HEK293 (cell line): ENCODE measurements at regions not wholly inside any gene's neighbourhood (a gene's known extent, or its start where the extent isn't known, plus 50 kb on each side); places are given as distances from the start of the nearest gene placed in this dataset.

Experiments
- ZNF354C ChIP-seq: fragments of 450-650 bp; formaldehyde crosslinking; IDR thresholded peaks from 2 replicates; pipeline ENCODE4 v1.5.1; 2016; ENCODE audit warnings: missing biosample characterization, missing genetic modification characterization, low read depth, borderline replicate concordance
- ZNF747 ChIP-seq: fragments of 450-650 bp; formaldehyde crosslinking; IDR thresholded peaks from 2 replicates; pipeline ENCODE4 v1.5.1; 2016; ENCODE audit warnings: missing biosample characterization, missing genetic modification characterization
- TF ChIP-seq, protein P1 (sequence below): fragments of 450-650 bp; formaldehyde crosslinking; IDR thresholded peaks from 2 replicates; pipeline ENCODE4 v1.5.1; 2016; ENCODE audit warnings: missing biosample characterization, missing genetic modification characterization
- TF ChIP-seq, protein P2 (sequence below): fragments of 450-650 bp; formaldehyde crosslinking; IDR thresholded peaks from 2 replicates; pipeline ENCODE4 v1.5.1; 2016; ENCODE audit warnings: missing biosample characterization, missing genetic modification characterization

DNA sequence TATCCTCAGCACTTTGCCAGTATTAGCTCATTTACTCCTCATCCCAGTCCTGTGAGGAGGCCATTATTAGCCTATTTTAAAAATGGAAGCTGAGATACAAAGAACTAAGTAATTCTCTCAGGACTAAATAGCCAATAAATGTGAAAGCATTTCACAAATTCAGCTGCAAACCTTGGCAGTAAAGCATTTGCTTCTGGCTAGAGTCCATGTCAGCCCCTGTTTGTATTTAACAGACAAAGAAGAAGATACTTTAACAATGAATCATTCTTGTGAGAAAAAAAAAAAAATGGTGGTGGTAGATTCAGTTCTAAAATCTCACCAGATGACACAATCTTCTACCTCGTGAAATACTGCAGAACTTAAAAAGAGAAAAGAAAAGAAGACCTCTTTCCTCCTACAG lies 85.0 kb upstream of the CNTN6 start:
- TF ChIP-seq, protein P1, sequence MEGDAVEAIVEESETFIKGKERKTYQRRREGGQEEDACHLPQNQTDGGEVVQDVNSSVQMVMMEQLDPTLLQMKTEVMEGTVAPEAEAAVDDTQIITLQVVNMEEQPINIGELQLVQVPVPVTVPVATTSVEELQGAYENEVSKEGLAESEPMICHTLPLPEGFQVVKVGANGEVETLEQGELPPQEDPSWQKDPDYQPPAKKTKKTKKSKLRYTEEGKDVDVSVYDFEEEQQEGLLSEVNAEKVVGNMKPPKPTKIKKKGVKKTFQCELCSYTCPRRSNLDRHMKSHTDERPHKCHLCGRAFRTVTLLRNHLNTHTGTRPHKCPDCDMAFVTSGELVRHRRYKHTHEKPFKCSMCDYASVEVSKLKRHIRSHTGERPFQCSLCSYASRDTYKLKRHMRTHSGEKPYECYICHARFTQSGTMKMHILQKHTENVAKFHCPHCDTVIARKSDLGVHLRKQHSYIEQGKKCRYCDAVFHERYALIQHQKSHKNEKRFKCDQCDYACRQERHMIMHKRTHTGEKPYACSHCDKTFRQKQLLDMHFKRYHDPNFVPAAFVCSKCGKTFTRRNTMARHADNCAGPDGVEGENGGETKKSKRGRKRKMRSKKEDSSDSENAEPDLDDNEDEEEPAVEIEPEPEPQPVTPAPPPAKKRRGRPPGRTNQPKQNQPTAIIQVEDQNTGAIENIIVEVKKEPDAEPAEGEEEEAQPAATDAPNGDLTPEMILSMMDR (tag by site-specific recombination), result no peak
- TF ChIP-seq ZNF747 (tag by site-specific recombination), result no peak
- TF ChIP-seq, protein P2, sequence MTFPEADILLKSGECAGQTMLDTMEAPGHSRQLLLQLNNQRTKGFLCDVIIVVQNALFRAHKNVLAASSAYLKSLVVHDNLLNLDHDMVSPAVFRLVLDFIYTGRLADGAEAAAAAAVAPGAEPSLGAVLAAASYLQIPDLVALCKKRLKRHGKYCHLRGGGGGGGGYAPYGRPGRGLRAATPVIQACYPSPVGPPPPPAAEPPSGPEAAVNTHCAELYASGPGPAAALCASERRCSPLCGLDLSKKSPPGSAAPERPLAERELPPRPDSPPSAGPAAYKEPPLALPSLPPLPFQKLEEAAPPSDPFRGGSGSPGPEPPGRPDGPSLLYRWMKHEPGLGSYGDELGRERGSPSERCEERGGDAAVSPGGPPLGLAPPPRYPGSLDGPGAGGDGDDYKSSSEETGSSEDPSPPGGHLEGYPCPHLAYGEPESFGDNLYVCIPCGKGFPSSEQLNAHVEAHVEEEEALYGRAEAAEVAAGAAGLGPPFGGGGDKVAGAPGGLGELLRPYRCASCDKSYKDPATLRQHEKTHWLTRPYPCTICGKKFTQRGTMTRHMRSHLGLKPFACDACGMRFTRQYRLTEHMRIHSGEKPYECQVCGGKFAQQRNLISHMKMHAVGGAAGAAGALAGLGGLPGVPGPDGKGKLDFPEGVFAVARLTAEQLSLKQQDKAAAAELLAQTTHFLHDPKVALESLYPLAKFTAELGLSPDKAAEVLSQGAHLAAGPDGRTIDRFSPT (tag by site-specific recombination), result no peak
- TF ChIP-seq ZNF354C (tag by site-specific recombination), result no peak
